ENCODE measurements at regions not wholly inside any gene's neighbourhood (a gene's known extent, or its start where the extent isn't known, plus 50 kb on each side); places are given as distances from the start of the nearest gene placed in this dataset.
A peak's percentile ranks its signal among the peaks of the same experiment; 100 is the strongest.
"Not testable (repeated sequence)": the region's sequence is repeated elsewhere in the genome, so short reads cannot be mapped to it uniquely, and the experiment has no call there.

DNA sequence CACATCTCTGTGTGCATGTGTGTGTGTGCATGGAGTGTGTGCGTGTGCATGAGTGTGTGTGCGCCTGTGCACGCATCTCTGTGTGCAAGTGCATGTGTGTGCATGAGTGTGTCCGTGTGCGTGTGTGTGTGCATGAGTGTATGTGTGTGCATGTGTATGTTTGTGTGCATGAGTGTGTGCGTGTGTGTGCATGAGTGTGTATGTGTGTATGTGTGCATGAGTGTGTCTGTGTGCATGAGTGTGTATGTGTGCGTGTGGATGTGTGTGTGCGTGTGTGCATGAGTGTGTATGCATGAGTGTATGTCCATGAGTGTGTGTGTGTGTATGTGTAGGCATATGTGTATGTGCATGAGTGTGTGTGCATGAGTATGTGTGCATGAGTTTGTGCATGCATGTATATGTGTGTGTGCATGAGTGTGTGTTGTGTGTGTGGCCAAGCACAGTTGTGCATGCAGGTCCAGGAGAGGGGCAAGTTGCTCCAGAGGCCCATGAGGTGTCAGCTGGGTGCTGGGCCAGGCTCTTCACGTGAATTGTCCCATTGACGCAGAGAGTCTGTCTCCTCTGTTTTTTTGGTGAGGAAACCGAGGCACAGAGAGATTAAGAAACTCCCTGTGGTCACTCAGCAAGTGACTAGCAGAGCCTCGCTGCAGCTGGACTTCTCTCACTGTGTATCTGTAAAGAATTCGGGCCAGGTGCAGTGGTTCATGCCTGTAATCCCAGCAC lies 75.5 kb downstream of the ASB1 start:
- no peak for DNase-seq (ENCODE audit: low read depth in 2 of 2)

DNA sequence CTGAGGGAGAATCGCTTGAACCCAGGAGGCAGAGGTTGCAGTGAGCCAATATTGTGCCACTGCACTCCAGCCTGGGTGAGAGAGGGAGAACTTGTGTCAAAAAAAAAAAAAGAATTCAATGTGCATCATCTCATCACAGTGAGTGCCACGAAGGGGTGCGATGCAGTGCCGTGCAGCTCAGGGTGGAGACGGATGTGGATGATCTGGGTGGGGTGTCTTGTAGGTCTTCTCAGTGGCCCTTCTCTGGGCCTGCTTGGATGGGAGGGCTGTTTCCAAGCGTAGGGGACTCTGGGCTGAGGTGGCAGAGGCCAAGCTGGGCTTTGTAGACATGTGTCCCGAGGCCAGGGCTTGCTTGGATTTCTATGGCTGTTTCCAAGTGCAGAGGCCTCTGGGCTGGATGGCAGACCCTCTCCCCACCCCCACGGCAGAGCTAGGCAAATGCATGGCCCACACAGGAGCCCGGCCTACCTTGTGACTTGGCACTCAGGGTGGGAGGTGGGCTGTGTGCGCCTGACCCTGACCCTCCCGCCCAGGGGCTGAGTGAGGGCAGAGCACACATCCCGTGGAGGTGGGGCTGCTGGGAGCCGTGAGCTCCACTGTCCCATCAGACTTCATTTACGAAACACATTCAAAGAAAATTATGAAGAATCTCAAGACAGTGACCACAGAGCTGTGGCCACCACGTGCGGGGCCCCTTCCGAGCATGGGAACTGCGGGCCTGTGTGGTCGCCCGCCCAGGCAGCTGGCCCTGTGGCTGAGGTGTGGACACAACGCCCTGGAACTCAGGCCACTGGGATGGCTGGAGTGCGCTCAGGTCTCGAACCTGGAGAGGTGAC lies 76.4 kb downstream of the ASB1 start:
- no peak for DNase-seq (ENCODE audit: low read depth in 2 of 2)

DNA sequence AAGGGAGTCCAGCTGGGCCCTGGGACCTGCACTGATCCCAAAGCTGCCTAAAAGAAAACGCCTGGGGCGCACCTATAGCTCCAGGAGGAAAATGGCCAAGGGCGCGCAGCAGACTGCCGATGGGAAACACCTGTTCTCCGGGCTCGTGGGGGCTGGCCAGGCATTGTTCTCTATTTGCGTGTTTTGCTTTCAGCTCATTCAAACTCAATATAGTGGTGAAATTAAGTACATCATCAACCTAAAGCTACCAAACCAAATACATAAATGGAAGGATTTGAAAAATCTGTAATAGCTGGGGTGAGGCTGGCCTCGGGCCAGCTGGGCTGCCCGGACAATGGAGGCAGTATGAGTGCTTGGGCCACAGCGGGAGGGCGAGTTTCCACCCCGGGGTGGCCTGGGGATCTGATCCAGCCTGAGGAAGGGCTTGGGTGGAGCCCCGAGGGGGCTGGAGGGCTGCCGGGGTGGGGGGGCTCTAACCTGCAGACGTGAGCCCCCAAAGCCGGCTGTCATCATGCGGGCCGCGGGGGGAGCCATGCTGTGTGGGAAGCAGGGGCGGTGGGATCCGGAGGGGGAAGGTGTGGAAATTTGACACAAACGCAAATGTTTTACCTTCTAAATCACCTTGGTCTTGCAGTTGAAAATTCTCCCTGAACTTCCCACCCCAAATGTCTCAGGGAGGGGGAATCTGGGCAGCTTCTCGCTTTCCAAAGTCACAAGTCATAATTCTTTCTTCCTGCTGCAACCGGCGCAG lies 77.6 kb downstream of the ASB1 start:
- no peak for DNase-seq (ENCODE audit: low read depth in 2 of 2)

DNA sequence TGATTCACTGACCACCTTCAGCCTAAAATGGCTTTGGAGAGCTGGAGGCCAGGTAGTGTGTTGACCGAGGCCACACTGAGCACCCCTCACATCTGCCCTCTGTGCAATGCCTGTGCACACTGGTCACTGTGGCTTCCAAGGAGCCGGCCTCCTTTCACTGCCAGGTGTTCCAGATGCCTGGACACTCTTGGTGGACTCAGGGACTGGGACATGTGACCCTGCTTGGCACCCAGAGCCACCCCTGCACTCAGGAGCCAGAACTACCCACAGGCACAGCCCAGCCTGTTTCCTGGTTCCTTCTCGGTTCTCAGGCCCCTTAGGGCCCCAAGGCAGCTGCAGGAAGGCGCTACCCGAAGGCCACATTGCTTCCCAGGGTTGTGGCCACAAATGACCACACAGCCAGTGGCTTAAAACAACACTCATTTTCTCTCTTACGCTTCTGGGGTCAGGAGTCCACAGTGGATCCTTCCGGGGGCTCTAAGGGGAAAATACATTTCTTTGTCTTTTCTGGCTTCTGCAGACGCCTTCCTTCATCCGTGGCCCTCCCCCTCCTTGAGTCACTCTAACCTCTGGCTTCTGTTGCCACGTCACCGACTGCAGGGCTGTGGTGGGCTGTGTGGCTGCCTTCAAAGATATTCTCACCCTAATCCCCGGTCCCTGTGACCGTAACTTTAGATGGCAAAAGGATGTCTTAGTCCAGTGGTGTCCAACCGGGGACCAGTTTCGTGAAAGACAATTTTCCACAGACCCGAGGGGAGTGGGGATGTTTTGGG lies 78.6 kb downstream of the ASB1 start:
- DNase-seq (ENCODE audit: low read depth in 2 of 2), result no peak

DNA sequence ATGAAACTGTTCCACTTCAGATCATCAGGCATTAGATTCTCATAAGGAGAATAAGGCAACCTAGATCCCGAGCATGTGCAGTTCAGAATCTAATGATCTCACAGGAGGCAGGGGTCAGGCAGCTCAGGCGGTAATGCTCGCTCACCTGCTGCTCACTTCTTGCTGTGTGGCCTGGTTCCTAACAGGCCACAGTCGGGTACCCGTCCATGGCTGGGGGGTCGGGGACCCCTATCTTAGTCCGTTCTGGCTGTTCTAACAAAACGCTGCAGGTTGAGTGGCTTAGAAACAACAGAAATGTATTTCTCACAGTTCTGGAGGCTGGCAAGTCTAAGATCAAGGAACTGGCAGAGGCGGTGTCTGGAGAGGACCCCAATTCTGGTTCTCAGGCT lies 79.2 kb downstream of the ASB1 start:
- no peak for DNase-seq (ENCODE audit: low read depth in 2 of 2)

DNA sequence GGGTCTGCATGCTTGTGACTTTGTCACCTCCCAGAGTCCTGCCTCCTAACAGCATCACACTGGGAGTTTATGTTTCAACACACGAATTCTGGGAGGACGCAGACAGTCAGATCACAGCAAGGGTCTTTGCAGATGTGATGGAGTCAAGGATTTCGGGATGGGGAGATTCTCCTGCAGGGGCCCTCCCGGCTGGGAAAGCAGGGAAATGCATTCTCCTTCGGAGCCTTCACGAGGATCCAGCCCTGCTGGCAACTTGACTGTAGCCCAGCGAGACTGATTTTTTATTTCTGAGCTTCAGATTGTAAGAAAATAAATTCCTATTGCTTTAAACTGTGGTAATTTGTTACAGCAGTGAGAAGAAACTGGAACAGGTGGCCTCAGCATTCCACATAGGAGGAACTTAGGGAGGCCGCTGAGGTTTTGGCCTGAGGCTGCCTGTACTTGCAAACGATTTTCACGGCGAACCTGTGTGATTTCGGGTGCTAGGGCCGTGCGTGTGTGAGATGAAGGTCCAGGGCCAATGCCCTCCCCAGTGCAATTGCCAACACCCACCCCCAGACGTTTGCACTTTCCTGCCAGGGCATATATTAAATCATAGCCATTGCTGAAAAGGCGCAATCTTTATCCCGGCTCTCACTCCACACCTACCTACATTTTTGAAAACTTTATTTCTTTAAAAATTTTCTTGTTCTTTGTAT lies 79.8 kb downstream of the ASB1 start:
- no peak for DNase-seq (ENCODE audit: low read depth in 2 of 2)

DNA sequence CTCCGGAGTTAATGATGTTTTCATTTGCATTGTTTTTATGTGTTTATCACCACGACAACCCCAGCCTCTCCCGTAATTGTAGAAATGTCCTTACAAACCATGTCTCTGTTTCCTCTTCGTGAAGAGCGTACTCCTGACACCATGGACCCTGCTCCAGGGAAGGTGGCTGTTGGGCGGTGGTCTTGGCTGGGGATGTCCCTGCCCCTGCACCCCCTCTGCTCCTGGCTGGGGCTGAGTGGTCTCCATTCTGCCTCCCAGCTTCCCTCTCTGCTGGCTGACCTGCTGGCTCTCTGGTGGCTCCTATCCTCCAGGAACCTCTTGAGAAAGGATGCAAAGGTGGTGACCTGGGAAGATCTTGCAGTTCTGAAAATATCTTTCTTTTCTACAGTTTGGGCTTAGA lies 81.1 kb downstream of the ASB1 start:
- no peak for DNase-seq (ENCODE audit: low read depth in 2 of 2)

DNA sequence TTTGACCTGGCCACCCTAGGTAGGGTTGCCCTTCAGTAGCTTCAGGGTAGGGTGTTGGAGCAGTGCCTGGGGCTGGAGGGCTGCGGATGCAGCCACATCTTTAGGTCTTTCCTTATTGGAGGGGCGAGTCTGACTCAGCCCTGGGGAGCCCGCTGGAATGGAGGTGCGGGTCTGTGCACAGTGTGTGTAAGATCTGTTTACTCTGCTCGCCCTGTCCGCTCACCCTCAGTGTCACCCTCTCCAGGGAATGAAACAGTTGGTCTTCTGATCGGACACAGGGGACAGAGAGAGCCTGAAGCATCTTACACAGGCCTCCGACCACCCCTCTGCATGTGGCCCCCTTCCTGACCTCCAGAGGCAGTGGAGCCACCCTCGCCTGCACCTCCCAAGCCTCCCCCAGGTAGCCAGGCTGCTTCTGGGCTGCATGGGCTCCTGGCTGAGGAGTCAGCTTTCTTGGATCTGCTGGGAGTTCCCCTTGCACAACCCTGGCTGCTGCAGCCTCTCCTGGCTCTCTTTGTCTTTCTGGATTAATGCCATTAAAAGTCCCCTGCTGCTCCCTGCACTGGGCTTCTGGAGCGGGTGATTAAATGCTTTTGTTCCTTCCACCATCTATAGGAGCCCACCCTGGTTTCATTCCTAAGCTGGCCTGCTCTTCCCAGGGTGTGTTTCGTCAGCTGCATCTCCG lies 82.6 kb downstream of the ASB1 start:
- no peak for DNase-seq (ENCODE audit: low read depth in 2 of 2)

DNA sequence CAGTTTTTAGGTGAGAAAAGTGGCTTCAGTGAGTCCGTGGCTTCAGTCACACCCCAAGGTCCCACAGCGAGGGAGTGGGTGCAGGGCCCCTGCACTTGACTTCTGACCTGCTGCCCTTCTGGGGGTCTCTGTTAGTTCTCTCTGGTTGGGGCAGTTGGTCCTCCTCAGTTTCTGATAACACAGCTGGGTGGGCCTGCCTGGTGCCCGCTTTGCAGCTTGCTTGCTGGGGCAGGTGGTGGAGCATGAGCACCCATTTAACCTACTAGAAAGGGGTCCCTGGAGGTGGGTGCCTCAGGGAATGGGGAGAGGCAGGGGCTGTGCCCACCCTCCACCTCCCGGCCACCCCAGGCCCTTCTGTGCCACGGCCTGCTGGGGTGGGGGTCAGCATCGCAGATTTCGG lies 83.2 kb downstream of the ASB1 start:
- DNase-seq (ENCODE audit: low read depth in 2 of 2), result no peak

DNA sequence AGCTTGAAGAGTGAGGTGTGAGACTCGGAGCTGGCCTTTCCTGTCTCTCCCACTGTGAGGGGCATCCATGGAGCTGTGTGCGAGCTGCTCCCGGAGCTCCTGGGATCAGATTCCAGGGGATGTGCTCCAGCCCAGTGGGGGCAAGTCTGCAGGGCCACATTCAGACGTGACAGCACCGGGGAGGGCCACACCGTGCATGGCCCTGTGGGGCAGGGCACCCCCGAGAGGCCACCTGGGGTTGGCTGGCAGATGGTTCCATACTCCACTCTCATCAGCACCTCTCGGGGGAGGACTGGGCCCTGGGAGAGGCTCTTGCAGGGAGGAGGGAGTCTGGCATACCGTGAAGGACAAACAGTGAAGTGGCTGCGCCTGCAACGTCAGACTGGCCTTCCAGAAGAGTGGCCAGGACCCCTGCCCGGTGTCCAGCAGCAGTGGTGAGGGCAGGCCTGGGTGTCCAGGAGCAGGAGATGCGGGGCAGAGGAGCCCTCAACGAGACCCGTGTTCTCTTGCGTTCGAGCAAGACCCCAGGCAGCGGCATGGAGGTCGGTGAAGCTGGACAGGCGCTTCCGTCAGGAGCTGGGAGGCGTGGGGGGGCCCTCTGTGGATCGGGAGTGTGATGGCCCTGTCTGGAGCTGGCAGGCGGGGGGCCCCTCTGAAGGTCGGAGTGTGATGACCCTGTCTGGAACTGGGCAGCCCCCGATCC lies 84.3 kb downstream of the ASB1 start:
- no peak for DNase-seq (ENCODE audit: low read depth in 2 of 2)

DNA sequence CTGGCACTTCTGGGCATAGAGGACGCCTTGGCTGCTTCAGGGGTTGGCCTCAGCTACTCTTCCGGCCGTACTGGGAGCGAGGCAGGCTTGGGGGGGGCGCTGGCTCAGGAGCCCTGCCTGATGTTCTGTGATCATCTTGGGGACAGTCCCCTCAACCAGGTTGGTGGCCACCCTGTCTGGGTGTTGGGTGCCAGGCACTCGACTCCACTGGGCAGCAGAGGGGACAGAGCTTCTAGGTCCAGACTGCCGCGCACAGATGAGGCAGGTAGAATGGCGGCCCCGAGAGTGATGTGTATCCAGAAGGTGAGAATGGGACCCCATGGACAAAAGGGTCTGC lies 84.9 kb downstream of the ASB1 start:
- no peak for DNase-seq (ENCODE audit: low read depth in 2 of 2)

DNA sequence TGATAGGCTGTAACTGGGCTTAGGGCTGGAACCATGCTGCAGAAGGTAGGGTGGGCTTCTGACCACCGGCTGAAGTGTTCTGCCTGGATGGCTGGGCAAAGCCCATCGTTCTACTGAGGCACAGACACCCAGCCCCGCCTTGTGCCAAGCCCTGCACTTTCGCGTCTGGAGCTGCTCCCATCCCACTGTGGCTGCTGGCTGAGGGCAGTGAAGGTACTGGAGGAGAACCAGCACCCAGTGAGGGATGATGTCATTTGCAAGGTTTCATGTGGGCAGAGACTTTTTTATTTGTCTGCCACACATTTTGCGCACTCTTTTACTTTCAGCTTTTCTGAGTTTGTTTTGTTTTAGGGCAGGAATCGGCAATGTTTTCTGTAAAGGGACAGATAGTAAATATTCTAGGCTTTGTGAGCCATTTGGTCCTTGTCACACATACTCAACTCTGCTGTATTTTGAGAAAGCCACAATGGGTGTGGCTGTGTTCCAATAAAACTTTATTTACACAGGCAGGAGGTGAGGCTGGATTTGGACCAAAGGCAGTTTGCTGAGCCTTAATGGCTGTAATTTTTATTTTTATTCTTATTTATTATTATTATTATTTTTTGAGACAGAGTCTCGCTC lies 85.6 kb downstream of the ASB1 start:
- no peak for DNase-seq (ENCODE audit: low read depth in 2 of 2)

DNA sequence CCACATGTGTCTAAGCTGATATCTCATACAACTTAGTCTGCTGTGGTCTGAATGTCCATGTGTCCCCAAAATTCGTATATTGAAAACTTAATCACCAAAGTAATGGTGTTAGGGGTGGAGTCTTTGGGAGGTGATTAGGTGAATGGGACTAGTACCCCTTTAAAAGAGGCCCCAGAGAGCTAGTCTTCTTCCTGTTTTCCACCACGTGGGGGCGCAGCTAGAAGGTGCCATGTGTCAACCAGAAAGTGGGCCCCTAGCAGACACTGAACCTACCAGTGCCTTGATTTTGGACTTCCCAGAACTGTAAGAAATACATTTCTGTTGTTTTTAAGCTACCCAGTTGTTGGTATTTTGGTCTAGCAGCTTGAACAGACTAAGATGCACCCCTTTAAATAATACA lies 86.6 kb downstream of the ASB1 start:
- peak in 1 of 2 donors; percentile 34 for DNase-seq (ENCODE audit: low read depth in 2 of 2)

DNA sequence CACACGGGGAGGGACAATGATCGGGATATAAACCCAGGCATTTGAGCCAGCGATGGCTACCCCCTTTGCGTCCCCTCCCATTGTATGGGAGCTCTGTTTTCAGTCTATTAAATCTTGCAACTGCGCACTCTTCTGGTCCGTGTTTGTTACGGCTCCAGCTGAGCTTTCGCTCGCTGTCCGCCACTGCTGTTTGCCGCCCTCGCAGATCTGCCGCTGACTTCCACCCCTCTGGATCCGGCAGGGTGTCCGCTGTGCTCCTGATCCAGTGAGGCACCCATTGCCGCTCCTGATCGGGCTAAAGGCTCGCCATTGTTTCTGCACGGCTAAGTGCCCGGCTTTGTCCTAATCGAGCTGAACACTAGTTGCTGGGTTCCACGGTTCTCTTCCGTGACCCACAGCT lies 87.3 kb downstream of the ASB1 start:
- DNase-seq (ENCODE audit: low read depth in 2 of 2), result not testable (repeated sequence)

DNA sequence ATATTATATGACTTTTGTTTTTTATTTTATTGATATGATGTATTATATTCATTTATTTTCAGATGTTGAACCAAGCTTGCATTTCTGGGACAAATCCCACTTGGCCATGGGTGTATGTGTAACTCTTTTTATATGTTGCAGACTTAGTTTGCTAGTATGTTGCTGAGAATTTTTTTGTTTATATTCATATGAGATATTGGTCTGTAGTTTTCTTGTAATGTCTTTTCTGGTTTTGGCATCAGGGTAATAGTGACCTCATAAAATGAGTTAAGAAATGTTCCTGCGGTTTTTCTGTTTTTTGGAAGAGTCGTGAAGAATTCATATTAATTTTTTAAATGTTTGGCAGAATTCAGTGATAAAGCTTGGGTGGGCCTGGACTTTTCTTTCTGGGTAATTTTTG lies 88.7 kb downstream of the ASB1 start:
- DNase-seq (ENCODE audit: low read depth in 2 of 2), result no peak

DNA sequence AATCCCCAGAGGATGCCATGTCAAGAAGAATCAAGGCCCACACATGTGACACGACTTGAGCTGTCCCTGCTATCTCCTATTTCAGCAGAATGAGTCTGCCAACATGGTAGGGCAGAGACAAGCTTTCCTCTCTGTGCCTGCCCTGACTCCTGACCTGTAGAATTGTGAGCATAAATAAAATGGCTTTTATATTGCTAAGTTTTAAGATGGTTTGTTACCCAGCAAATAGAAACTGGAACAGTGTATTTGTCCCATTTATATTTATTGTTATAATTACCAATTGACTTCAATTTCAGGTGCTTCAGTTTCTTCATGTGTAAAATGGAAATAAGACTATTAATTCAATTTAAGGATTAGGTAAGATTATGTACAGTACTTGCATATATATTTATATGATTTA lies 90.5 kb downstream of the ASB1 start:
- DNase-seq (ENCODE audit: low read depth in 2 of 2), result no peak

DNA sequence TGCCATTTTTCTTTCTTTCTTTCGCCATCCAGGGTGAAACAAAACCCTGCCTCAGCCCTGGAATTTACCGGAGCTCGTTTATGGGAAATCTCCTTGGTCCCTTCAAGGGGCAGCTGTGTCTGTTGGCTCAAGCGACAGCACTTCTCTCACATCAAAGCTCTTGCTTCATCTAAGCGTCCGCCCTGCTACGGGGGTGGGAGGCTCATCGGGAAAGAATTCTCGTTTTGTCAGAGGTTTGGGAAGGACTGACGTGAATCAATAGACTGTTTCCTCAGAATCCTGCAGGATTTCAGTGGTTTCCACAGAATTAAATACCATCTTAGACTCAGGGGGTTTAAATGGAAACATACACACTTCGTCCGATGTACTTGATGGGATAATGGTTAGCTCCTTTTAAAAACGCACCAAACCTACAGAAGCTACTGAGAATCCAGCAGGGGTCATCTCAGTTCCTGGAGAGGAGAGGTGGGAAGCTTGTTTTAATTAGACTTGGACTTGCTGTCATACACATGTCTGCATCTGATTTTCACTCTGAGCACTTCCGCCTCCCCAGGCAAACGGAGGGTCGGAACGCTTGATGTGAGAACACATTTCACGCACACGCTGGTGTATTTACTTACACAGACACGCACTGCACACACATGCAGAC lies 91.6 kb downstream of the ASB1 start:
- DNase-seq (ENCODE audit: low read depth in 2 of 2), result no peak

DNA sequence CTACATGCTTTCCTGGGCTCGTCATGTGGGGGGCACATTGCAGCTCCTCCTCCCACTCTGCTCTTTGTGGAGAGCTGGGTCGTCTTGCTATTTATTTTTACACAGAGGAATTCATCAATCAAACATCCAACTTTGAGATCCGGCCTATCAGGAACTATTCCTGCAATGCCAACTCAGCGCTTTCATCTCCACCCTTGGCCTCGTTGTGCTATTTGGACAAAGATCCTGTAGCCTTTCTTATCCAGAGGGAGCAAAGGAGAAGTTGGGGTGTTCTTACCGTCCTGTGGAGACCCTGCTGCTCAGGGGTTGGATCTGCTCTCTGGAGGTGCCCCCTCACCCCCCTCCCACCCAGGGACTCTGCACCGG lies 92.1 kb downstream of the ASB1 start:
- DNase-seq (ENCODE audit: low read depth in 2 of 2), result no peak

DNA sequence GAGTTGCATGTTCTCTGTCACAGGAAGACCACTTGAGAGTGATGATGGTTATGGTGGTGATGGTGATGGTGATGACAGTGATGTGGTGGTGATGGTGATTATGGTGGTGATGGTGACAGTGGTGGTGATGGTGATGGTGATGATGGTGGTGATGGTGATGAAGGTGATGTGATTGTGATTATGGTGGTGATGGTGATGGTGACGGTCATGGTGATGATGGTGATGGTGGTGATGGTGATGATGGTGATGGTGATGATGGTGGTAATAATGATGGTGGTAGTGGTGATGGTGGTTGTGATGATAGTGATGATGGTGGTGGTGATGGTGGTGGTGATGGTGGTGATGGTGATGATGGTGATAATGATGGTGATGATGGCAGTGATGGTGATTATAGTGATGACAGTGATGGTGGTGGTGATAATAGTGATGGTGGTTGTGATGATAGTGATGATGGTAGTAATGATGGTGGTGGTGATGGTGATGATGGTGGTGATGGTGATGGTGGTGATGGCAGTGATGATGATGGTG lies 93.7 kb downstream of the ASB1 start:
- DNase-seq (ENCODE audit: low read depth in 2 of 2), result no peak

Measured in activated CD4-positive, alpha-beta T cell treated with anti-CD3 and anti-CD28 coated beads for 24 hours (primary cell).